ENCODE measurements at regions not wholly inside any gene's neighbourhood (a gene's known extent, or its start where the extent isn't known, plus 50 kb on each side); places are given as distances from the start of the nearest gene placed in this dataset.

- intact Hi-C loops (cut with DNase I, micrococcal nuclease), result no loop called here
- CTCF ChIA-PET, result no interaction called here
- Histone ChIP-seq H3K27ac (ENCODE audit: low read depth in 1 of 2, low read length in 2 of 2) (no peak overlapping the region), H3K9me3 (ENCODE audit: control insufficient read depth in 1 of 2, insufficient read depth in 1 of 2, low read length in 2 of 2) (no peaks in the 10 kb centered on the region), H3K27me3 (ENCODE audit: control insufficient read depth in 1 of 2, insufficient read depth in 2 of 2, low read length in 2 of 2) (no peaks in the 10 kb centered on the region), H3K4me1 (ENCODE audit: insufficient read depth, low read length) (no peaks in the 10 kb centered on the region), H3K36me3 (ENCODE audit: insufficient read depth, low read length) (no peaks in the 10 kb centered on the region), H3K4me3 (ENCODE audit: low read length) (no peak overlapping the region)
- ATAC-seq (ENCODE audit: poor library complexity) (no peak), DNase-seq (no peak)
- no peaks in the 10 kb centered on the region for H3K27me3 Mint-ChIP-seq
- H3K36me3 Mint-ChIP-seq (ENCODE audit: low read depth), result no peaks in the 10 kb centered on the region
- peaks cover 6% of the 10 kb centered on the region for H3K9me3 Mint-ChIP-seq
- TF ChIP-seq CTCF (IDR thresholded peaks at IDR 0.05), result no peak
- no peaks in the 10 kb centered on the region for H3K4me1 Mint-ChIP-seq (ENCODE audit: low read depth)
- H3K4me3 Mint-ChIP-seq, result no peak overlapping the region
- H3K27ac Mint-ChIP-seq, result no peak overlapping the region
- POLR2A ChIA-PET, result no interaction called here
These were observed 510.4 kb downstream of the TRIML1 start for GRCh38 chr4:188649635-188650034.

- DNase-seq, result no peak
- POLR2A ChIA-PET, result no interaction called here
- no peak for TF ChIP-seq CTCF (IDR thresholded peaks at IDR 0.05)
- Histone ChIP-seq H3K27ac (ENCODE audit: low read depth in 1 of 2, low read length in 2 of 2) (no peak overlapping the region), H3K27me3 (ENCODE audit: control insufficient read depth in 1 of 2, insufficient read depth in 2 of 2, low read length in 2 of 2) (no peaks in the 10 kb centered on the region), H3K9me3 (ENCODE audit: control insufficient read depth in 1 of 2, insufficient read depth in 1 of 2, low read length in 2 of 2) (no peaks in the 10 kb centered on the region), H3K4me1 (ENCODE audit: insufficient read depth, low read length) (no peaks in the 10 kb centered on the region), H3K36me3 (ENCODE audit: insufficient read depth, low read length) (no peaks in the 10 kb centered on the region), H3K4me3 (ENCODE audit: low read length) (no peak overlapping the region)
- no peaks in the 10 kb centered on the region for H3K4me1 Mint-ChIP-seq (ENCODE audit: low read depth)
- no peaks in the 10 kb centered on the region for H3K27me3 Mint-ChIP-seq
- H3K27ac Mint-ChIP-seq, result no peak overlapping the region
- ATAC-seq (ENCODE audit: poor library complexity), result no peak
- intact Hi-C loops (cut with DNase I, micrococcal nuclease), result no loop called here
- no peak overlapping the region for H3K4me3 Mint-ChIP-seq
- CTCF ChIA-PET, result no interaction called here
- peaks cover 8% of the 10 kb centered on the region for H3K9me3 Mint-ChIP-seq
- H3K36me3 Mint-ChIP-seq (ENCODE audit: low read depth), result no peaks in the 10 kb centered on the region
These were observed 511.3 kb downstream of the TRIML1 start for GRCh38 chr4:188650516-188650915.

DNA sequence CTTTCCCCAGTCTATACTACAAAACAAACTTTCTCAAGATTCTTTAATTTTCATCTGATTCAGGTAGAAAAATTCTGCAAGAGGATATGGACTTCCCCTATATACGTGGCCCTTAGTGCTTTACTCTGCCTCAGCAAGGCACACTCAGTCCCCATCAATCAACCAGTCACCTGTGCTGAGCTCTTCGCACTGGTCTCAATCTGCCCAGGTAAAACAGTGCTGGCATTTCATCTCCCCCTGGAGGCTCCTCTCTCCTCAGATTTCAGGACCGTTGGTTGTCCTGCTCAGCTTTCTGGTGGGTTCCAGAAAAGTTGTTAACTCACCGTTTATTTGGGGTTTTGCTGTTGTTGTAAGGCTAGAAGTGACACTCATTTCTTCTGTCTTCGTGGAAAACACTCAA, 518.1 kb downstream of the TRIML1 start:
- H3K27me3 ChIP-seq (ENCODE audit: control insufficient read depth in 1 of 2, insufficient read depth in 2 of 2, low read length in 2 of 2), result no peaks in the 10 kb centered on the region
- no peak overlapping the region for H3K27ac Mint-ChIP-seq
- DNase-seq (no peak), ATAC-seq (ENCODE audit: poor library complexity) (no peak)
- TF ChIP-seq CTCF (IDR thresholded peaks at IDR 0.05), result no peak
- H3K27ac ChIP-seq (ENCODE audit: low read depth in 1 of 2, low read length in 2 of 2), result no peak overlapping the region
- POLR2A ChIA-PET, result no interaction called here
- intact Hi-C loops (cut with DNase I, micrococcal nuclease), result no loop called here
- no peaks in the 10 kb centered on the region for H3K36me3 Mint-ChIP-seq (ENCODE audit: low read depth)
- H3K36me3 ChIP-seq (ENCODE audit: insufficient read depth, low read length), result no peaks in the 10 kb centered on the region
- CTCF ChIA-PET, result no interaction called here
- H3K4me1 ChIP-seq (ENCODE audit: insufficient read depth, low read length), result no peaks in the 10 kb centered on the region
- H3K4me3 Mint-ChIP-seq, result no peak overlapping the region
- H3K9me3 Mint-ChIP-seq, result peaks cover 15% of the 10 kb centered on the region
- no peaks in the 10 kb centered on the region for H3K27me3 Mint-ChIP-seq
- no peak overlapping the region for H3K4me3 ChIP-seq (ENCODE audit: low read length)
- H3K4me1 Mint-ChIP-seq (ENCODE audit: low read depth), result no peaks in the 10 kb centered on the region
- peaks cover 0 to 29% of the 10 kb centered on the region in 2 experiments for H3K9me3 ChIP-seq (ENCODE audit: control insufficient read depth in 1 of 2, insufficient read depth in 1 of 2, low read length in 2 of 2)

Measured in CD4-positive, alpha-beta T cell (primary cell).